Mucosa of stomach (tissue), 1 donor: ENCODE measurements at regions not wholly inside any gene's neighbourhood (a gene's known extent, or its start where the extent isn't known, plus 50 kb on each side); places are given as distances from the start of the nearest gene placed in this dataset.

ENCODE experiments used
- H3K27me3 ChIP-seq: one replicate; pipeline ENCODE4 v1.7.0; 2013; ENCODE audit warnings: mild to moderate bottlenecking, low read length; ENCODE audit not compliant: control insufficient read depth, insufficient read depth
- H3K36me3 ChIP-seq: one replicate; pipeline ENCODE4 v1.7.0; 2013; ENCODE audit warnings: low read length; ENCODE audit not compliant: control insufficient read depth, insufficient read depth
- H3K4me1 ChIP-seq: one replicate; pipeline ENCODE4 v1.7.0; 2013; ENCODE audit warnings: mild to moderate bottlenecking, low read length; ENCODE audit not compliant: control insufficient read depth, insufficient read depth
- H3K4me3 ChIP-seq: one replicate; pipeline ENCODE4 v1.7.0; 2013; ENCODE audit warnings: low read length
- H3K9ac ChIP-seq: one replicate; pipeline ENCODE4 v1.7.0; 2013; ENCODE audit warnings: mild to moderate bottlenecking, low read length, moderate library complexity
- H3K9me3 ChIP-seq: one replicate; pipeline ENCODE4 v1.7.0; 2013; ENCODE audit warnings: mild to moderate bottlenecking, low read length, moderate library complexity; ENCODE audit not compliant: control insufficient read depth
- donor health status: Pancreatic carcinoma.

DNA sequence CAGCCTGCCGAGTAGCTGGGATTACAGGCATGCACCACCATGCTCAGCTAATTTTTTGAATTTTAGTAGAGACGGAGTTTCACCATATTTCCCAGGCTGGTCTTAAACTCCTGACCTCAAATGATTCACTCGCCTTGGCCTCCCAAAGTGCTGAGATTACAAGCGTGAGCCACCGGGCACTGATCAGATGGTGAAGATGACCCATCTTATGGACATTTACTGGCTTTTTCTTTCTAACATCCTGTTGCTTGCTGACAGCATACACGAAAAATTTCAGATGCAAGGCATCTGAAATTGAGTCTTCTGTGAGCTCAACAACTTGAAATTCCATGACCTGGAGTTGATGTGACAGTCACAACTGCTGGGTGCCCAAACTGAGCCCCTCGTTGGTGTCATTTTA is 859.5 kb upstream of the CNTNAP5 start:
- no peaks in the 10 kb centered on the region for H3K36me3 ChIP-seq
- no peaks in the 10 kb centered on the region for H3K27me3 ChIP-seq
- H3K4me1 ChIP-seq, result no peaks in the 10 kb centered on the region
- H3K9ac ChIP-seq, result no peak overlapping the region
- H3K4me3 ChIP-seq, result no peak overlapping the region
- H3K9me3 ChIP-seq, result no peaks in the 10 kb centered on the region

DNA sequence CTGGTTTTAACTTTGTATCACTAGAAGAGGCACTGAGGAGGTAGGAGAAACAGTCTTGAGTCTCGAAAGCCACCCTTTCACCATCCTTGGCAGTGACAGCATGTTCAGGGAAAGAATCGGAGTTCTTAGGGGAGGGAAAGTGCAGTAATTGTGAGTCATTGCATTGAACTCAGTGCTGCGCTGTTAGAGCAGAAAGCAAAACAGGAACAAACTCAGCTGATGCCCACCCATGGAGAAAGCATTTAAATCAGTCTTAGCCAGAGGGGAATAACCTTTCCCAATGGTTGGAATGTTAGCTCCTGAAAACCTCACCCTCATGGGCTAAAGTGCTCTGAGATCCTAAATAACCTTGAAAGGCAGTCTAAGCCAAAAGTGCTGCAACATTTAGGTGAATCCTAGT is 845.6 kb upstream of the CNTNAP5 start:
- Histone ChIP-seq H3K36me3 (no peaks in the 10 kb centered on the region), H3K4me3 (no peak overlapping the region), H3K27me3 (no peaks in the 10 kb centered on the region), H3K4me1 (no peaks in the 10 kb centered on the region), H3K9ac (no peak overlapping the region), H3K9me3 (no peaks in the 10 kb centered on the region)

DNA sequence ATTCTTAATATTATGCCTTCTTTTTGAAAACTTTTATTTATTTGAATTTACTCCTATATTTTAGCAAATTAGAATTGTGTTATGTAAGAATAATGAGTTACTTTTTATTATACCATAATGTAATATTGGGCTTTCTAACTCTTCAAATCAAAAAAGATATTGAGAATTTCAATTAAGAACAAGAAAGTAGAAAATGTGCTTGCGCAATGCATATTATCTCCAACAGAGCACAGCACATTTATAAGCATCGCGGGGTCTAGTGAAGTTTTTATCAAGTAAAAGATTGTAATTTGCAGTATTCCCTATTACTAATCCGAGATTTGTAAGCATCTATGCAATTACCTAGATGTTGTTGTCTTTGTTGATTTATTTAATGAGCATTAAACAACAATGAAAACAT is 829.1 kb upstream of the CNTNAP5 start:
- Histone ChIP-seq H3K27me3 (no peaks in the 10 kb centered on the region), H3K36me3 (no peaks in the 10 kb centered on the region), H3K4me3 (no peak overlapping the region), H3K9ac (no peak overlapping the region), H3K4me1 (no peaks in the 10 kb centered on the region), H3K9me3 (no peaks in the 10 kb centered on the region)

DNA sequence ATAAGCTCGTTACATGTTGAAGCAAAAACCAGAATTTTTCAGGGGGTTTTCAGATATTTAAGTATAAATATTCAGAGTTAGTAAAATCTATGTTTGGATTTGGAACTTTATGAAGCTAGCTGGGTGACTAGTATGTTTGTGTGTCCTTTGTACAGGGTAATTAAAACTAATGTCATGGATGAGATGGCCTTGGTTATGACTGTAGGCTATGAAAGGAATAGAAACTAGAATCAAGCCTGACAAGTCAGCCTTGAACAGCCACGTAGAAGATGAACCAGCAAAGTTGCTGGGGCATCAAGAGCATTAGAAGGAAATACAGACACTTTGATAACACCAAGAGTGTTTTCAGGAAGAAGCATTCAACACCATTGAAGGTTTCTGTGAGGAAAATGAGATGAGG is 825.1 kb upstream of the CNTNAP5 start:
- no peaks in the 10 kb centered on the region for H3K4me1 ChIP-seq

DNA sequence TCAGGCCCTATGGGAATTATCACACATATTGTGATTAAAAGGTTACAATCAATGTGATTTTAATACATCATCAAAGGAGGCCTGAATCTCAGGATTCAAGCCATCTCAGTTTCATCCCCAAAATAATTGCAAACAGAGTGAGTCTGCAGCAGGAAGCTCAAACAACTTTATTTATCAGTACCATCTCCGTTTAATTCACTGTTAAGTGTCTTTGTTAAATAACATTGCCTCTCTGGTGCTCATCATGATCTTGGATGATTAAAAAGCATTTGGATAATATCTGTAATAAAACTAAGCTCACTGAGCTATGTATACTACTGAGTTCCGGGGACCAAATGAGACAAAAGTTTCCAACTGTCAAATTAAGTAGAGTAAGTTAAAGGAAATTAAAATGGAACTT is 817.8 kb upstream of the CNTNAP5 start:
- Histone ChIP-seq H3K9me3 (no peaks in the 10 kb centered on the region), H3K4me1 (no peaks in the 10 kb centered on the region), H3K9ac (no peak overlapping the region), H3K36me3 (no peaks in the 10 kb centered on the region), H3K27me3 (no peaks in the 10 kb centered on the region), H3K4me3 (no peak overlapping the region)

More for the DNA sequence above, 825.1 kb upstream of the CNTNAP5 start:
- H3K4me3 ChIP-seq, result no peak overlapping the region
- no peaks in the 10 kb centered on the region for H3K27me3 ChIP-seq
- H3K36me3 ChIP-seq, result no peaks in the 10 kb centered on the region
- H3K9ac ChIP-seq, result no peak overlapping the region
- H3K9me3 ChIP-seq, result no peaks in the 10 kb centered on the region

DNA sequence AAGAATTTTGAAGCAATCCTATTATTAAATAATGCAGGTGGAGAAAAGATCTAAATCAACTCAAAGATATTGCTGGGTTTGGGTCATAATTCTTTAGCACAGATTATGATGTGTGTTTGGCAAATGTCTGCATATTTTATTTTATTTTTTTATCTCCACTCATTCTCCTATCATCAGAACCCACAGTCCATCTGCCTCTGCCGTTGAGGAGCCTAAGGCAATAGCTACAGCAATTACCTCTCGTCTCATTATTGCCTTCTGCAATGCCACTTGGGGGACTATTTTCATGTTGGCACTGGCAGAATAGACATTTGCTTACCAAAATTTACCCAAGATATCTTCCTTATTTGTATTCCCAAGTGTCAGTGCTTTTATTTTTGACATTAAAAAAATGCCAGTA is 815.9 kb upstream of the CNTNAP5 start:
- Histone ChIP-seq H3K4me3 (no peak overlapping the region), H3K36me3 (no peaks in the 10 kb centered on the region)

DNA sequence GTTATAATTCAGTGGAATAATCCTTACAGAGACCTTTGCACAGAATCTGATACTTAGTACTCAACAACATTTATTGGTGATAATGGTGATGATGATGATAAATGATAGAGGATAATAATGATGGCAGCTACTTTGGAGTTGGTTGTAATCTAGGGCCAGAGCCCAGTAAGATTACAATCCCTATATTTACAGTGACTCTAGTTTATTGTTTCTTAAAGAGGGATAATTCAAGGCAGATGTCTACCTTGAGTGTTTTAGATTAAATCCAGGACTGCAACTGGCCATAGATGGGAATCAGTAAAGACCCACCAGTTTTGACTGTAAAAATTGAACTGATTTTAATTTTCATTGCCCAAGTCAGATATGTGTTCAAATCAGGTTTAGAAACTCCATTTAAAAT is 813.9 kb upstream of the CNTNAP5 start:
- no peak overlapping the region for H3K4me3 ChIP-seq
- H3K9ac ChIP-seq, result no peak overlapping the region
- no peaks in the 10 kb centered on the region for H3K27me3 ChIP-seq
- H3K9me3 ChIP-seq, result no peaks in the 10 kb centered on the region
- no peaks in the 10 kb centered on the region for H3K36me3 ChIP-seq
- H3K4me1 ChIP-seq, result no peaks in the 10 kb centered on the region

More for the DNA sequence above, 815.9 kb upstream of the CNTNAP5 start:
- Histone ChIP-seq H3K4me1 (no peaks in the 10 kb centered on the region), H3K27me3 (no peaks in the 10 kb centered on the region), H3K9ac (no peak overlapping the region), H3K9me3 (no peaks in the 10 kb centered on the region)

DNA sequence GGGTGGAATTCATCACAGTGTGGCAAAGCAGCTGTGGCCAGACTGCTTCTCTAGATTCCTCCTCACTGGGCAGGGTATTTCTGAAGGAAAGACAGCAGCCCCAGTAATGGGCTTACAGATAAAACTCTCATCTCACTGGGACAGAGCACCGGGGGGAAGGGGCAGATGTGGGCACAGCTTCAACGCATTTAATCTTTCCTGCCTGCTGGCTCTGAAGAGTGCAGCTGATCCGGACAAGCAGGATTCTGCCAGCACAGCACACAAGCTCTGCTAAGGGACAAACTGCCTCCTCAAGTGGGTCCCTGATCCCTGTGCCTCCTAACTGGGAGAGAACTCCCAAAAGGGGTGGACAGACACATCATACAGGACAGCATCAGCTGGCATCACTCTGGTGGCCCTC is 779.9 kb upstream of the CNTNAP5 start:
- Histone ChIP-seq H3K36me3 (no peaks in the 10 kb centered on the region), H3K4me3 (no peak overlapping the region), H3K9ac (no peak overlapping the region), H3K27me3 (no peaks in the 10 kb centered on the region), H3K9me3 (no peaks in the 10 kb centered on the region), H3K4me1 (no peaks in the 10 kb centered on the region)

DNA sequence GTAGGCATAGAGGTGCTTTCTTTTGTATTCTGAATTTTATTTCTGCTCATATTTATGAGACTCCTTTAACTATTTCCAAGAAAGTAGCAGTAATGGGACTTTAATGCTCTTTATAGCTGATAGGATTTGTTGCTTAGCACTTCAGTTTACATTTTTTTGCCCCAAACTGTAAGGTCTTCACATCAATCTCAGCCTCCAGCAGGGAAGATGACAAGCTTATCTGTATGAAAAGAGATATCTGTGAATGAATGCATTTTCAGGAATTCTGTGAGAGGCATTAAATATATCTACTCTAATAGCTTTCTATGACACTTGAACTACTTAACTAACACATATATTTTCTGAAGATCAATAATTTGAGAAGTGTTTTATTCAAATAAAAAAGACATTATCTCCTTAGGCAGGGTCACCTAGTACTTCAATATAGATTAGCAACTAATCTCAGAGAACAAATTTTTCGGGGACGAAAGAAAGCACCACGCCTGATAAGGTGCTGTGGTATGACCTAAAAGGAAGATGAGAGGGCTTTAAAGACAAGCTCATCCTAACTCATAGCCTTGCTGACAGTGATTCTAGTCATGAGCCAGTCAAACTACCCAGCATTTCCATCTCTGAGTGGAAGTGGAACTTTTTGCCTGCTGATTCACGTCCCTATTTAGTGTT is 766.1 kb upstream of the CNTNAP5 start:
- Histone ChIP-seq H3K27me3 (no peaks in the 10 kb centered on the region), H3K9me3 (no peaks in the 10 kb centered on the region), H3K36me3 (no peaks in the 10 kb centered on the region), H3K4me3 (no peak overlapping the region), H3K4me1 (no peaks in the 10 kb centered on the region), H3K9ac (no peak overlapping the region)

DNA sequence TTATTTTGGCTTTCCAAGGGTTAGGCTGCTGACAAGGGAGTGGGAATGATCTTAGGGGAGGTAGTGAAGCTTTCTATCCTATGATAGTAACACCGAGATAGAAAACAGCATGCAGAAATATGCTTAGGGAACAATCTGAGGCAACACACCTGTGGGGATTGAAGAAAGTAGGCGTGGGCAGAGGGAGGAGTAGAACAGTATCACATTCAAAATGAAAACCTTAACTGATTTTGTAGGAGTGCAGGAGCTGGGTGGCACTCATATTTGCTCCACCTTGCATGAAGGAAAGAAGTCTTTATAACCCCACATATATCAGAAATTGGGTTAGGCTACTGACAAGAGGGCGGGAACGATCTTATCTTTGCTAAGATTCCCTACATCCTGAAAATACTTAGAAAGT is 762.2 kb upstream of the CNTNAP5 start:
- H3K4me1 ChIP-seq, result no peaks in the 10 kb centered on the region
- H3K9ac ChIP-seq, result no peak overlapping the region
- H3K9me3 ChIP-seq, result no peaks in the 10 kb centered on the region
- no peaks in the 10 kb centered on the region for H3K27me3 ChIP-seq
- H3K4me3 ChIP-seq, result no peak overlapping the region
- no peaks in the 10 kb centered on the region for H3K36me3 ChIP-seq

DNA sequence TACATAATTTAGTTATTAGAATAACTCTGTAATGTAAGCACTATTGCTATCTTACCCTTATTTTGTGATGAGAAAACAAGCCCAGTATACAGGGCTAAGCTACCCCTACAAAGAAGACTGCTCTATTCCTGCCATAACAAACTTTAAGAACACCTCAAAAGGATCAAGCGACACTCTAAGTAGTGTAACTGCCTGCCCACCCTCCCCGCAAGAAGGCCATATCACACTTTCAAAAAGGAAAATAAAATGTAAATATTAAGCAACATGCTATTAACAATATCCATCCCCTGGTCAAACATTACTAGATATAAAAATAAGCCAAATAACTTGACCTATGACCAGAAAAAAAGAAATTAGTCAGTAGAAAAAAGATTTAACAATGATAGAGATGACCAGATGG is 741.7 kb upstream of the CNTNAP5 start:
- H3K27me3 ChIP-seq, result no peaks in the 10 kb centered on the region
- no peaks in the 10 kb centered on the region for H3K36me3 ChIP-seq
- no peak overlapping the region for H3K4me3 ChIP-seq
- H3K4me1 ChIP-seq, result no peaks in the 10 kb centered on the region
- H3K9ac ChIP-seq, result no peak overlapping the region
- H3K9me3 ChIP-seq, result no peaks in the 10 kb centered on the region

DNA sequence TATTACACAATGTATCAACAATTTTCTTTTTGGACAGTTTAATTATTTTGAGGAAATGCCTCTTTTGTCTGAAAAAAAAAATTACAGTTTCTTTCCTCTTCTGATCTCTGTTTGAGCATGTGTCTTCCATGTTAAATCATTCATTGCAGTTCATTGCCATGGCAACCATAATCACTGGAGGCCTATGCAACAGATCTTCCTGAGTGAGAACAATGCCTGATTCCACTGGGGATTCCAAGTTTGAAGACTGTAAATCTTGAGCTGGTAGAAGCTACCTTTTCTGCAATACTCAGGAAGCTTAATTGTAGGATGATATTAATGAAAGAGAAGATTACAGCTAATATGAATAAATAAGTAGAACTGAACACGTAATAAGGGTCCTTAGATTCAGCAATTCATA is 721.4 kb upstream of the CNTNAP5 start:
- no peaks in the 10 kb centered on the region for H3K27me3 ChIP-seq
- H3K9me3 ChIP-seq, result no peaks in the 10 kb centered on the region
- no peak overlapping the region for H3K9ac ChIP-seq
- H3K36me3 ChIP-seq, result no peaks in the 10 kb centered on the region
- no peaks in the 10 kb centered on the region for H3K4me1 ChIP-seq
- H3K4me3 ChIP-seq, result no peak overlapping the region
